Stimulated activated naive CD4-positive, alpha-beta T cell treated with Interleukin-2 at 50 U/mL for 16 hours (primary cell): ENCODE measurements at regions not wholly inside any gene's neighbourhood (a gene's known extent, or its start where the extent isn't known, plus 50 kb on each side); places are given as distances from the start of the nearest gene placed in this dataset.
"Not testable (repeated sequence)": the region's sequence is repeated elsewhere in the genome, so short reads cannot be mapped to it uniquely, and the experiment has no call there.

Experiments used
- DNase-seq: peaks from one replicate; lab custom pipeline; 2025; lab: John Stamatoyannopoulos, UW

GRCh38 chr22:23395530-23396361 lies 184.3 kb downstream of the IGLL1 start:
- no peak for DNase-seq

GRCh38 chr22:23394525-23395326 lies 185.4 kb downstream of the IGLL1 start:
- DNase-seq, result no peak

GRCh38 chr22:23393721-23394320 lies 186.3 kb downstream of the IGLL1 start:
- no peak for DNase-seq

GRCh38 chr22:23393199-23393598 lies 186.9 kb downstream of the IGLL1 start:
- not testable (repeated sequence) for DNase-seq

GRCh38 chr22:23392420-23393121 lies 187.5 kb downstream of the IGLL1 start:
- no peak for DNase-seq

GRCh38 chr22:23391022-23391421 lies 189.1 kb downstream of the IGLL1 start:
- no peak for DNase-seq

GRCh38 chr22:23389271-23390071 lies 190.6 kb downstream of the IGLL1 start:
- DNase-seq, result no peak

- no peak for DNase-seq
Observed at GRCh38 chr22:23388517-23388890, 191.6 kb downstream of the IGLL1 start.

- no peak for DNase-seq
Observed at GRCh38 chr22:23387827-23388516, 192.1 kb downstream of the IGLL1 start.

- DNase-seq, result no peak
Observed at GRCh38 chr22:23386822-23387580, 193.1 kb downstream of the IGLL1 start.

- peak; percentile 65 for DNase-seq
Observed at GRCh38 chr22:23385678-23386631, 194.1 kb downstream of the IGLL1 start.

GRCh38 chr22:23384923-23385677 lies 195.0 kb downstream of the IGLL1 start:
- no peak for DNase-seq

- no peak for DNase-seq
Observed at GRCh38 chr22:23384431-23384830, 195.7 kb downstream of the IGLL1 start.

- no peak for DNase-seq
Observed at GRCh38 chr22:23383491-23384361, 196.4 kb downstream of the IGLL1 start.

GRCh38 chr22:23382428-23383218 lies 197.5 kb downstream of the IGLL1 start:
- no peak for DNase-seq
